Activated CD4-positive, alpha-beta T cell treated with anti-CD3 and anti-CD28 coated beads for 48 hours (primary cell): ENCODE measurements at regions not wholly inside any gene's neighbourhood (a gene's known extent, or its start where the extent isn't known, plus 50 kb on each side); places are given as distances from the start of the nearest gene placed in this dataset.

Source experiments
- DNase-seq: peaks from one replicate; pipeline ENCODE4 v3.0.0-alpha.2; 2020

- DNase-seq: no peak
Observed at GRCh38 chr13:37925878-37926473, 56.4 kb upstream of the TRPC4 start.

DNA sequence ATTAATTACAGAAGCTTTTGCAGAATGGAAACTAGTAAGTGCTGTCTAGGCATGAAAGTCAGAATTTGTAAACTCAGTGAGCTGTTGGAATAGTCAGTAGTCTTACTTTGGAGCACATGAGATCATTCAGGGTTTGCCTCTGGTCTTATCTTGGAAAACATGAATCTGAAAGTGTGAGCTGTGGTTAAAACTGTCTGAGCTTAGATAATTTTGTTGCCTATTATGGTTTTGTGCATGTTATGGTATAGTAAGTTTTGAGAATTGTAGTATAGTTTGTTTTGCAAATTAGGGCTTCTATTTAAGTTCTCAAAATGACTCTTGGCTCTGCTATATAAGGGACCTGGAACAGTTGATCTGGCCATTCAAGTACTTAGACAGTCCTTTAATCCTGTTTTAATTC is 53.7 kb upstream of the TRPC4 start:
- no peak for DNase-seq

DNA sequence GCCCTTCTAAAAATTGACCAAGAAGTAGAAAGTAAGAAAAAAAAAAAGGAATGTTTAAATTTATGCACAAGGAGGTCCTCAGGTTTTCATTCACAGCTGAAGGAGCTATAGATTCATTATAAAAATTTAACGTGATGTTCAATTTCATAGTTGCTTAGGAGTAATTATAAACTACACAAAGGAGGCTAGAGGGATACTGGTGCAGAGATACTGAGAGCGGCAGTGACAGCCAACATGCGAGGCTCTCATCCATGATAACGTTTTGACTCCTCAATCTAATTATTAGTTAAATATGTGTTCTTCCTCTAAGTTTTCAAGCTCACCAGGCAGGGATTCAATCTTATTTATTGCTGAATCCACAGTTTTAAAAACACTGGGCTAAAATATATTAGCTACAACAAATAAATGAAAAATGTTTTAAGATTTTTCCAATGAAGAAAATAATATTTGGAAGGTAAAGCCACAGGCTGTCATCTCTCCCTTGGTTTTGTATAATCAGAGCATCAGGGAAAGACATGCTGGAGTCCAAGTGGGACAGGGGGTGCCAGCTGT is 49.8 kb upstream of the TRPC4 start:
- no peak for DNase-seq
